CD14-positive monocyte (primary cell): ENCODE measurements at regions not wholly inside any gene's neighbourhood (a gene's known extent, or its start where the extent isn't known, plus 50 kb on each side); places are given as distances from the start of the nearest gene placed in this dataset.

Experiments used
- DNase-seq, 3 donors: peaks; one replicate each; pipeline ENCODE4 v3.0.0-alpha.2; 2011 to 2022
- H2AFZ ChIP-seq: 2 replicates; pipeline ENCODE4 v1.6.0; 2012; ENCODE audit warnings: mild to moderate bottlenecking, low read depth, low read length, inconsistent platforms; ENCODE audit not compliant: insufficient read depth, poor library complexity, severe bottlenecking
- H3K27ac ChIP-seq, 2 donors: 1 replicate in 1 of 2; 2 replicates in 1 of 2; pipeline ENCODE4 v1.5.1; 2012 to 2013; ENCODE audit warnings: low read length in 2 of 2, control low read depth in 1 of 2, inconsistent platforms in 1 of 2, low read depth in 1 of 2, mild to moderate bottlenecking in 1 of 2
- H3K27me3 ChIP-seq, 2 donors: one replicate each; pipeline versions ENCODE4 v1.6.0 to v1.6.1; 2011 to 2013; ENCODE audit warnings: low read length in 2 of 2; ENCODE audit not compliant: control insufficient read depth in 2 of 2, insufficient read depth in 2 of 2
- H3K36me3 ChIP-seq, 2 donors: replicated peaks in 1 of 2; 1 replicate in 1 of 2; 2 replicates in 1 of 2; pipeline versions ENCODE4 v1.5.1 to v1.6.1; 2012 to 2013; ENCODE audit warnings: low read length in 2 of 2, control low read depth in 1 of 2, inconsistent platforms in 1 of 2, mild to moderate bottlenecking in 1 of 2; ENCODE audit not compliant: insufficient read depth in 2 of 2, control insufficient read depth in 1 of 2
- H3K4me1 ChIP-seq, 2 donors: 1 replicate in 1 of 2; 2 replicates in 1 of 2; pipeline versions ENCODE4 v1.5.1 to v1.6.1; 2012 to 2013; ENCODE audit warnings: low read length in 2 of 2, control low read depth in 1 of 2, inconsistent platforms in 1 of 2, mild to moderate bottlenecking in 1 of 2, moderate library complexity in 1 of 2; ENCODE audit not compliant: insufficient read depth in 2 of 2, control insufficient read depth in 1 of 2
- H3K4me2 ChIP-seq: replicated peaks from 2 replicates; pipeline ENCODE3; 2012; ENCODE audit warnings: low read length, moderate library complexity, mild to moderate bottlenecking; ENCODE audit not compliant: poor library complexity, severe bottlenecking; ENCODE audit errors: extremely low read depth
- H3K4me3 ChIP-seq, 3 experiments: fragments of 200-600 bp in 1 of 3; sonication (generic) in 1 of 3; replicated peaks in 1 of 3; 1 replicate in 2 of 3; 2 replicates in 1 of 3; pipeline ENCODE4 v1.5.1; 2011 to 2013; ENCODE audit warnings: low read length in 3 of 3, mild to moderate bottlenecking in 3 of 3, control low read depth in 2 of 3, low read depth in 2 of 3, inconsistent platforms in 1 of 3, moderate library complexity in 1 of 3
- H3K79me2 ChIP-seq: 2 replicates; pipeline ENCODE4 v1.6.0; 2012; ENCODE audit warnings: mild to moderate bottlenecking, control low read depth, inconsistent platforms, low read length, moderate library complexity; ENCODE audit not compliant: insufficient read depth
- H3K9ac ChIP-seq: 2 replicates; pipeline ENCODE4 v1.6.0; 2017; ENCODE audit warnings: low read length, mild to moderate bottlenecking; ENCODE audit not compliant: insufficient read depth, poor library complexity, severe bottlenecking
- H3K9me3 ChIP-seq, 2 donors: replicated peaks in 1 of 2; 1 replicate in 1 of 2; 2 replicates in 1 of 2; pipeline versions ENCODE4 v1.5.1 to v1.6.1; 2012 to 2013; ENCODE audit warnings: low read length in 2 of 2, control low read depth in 1 of 2; ENCODE audit not compliant: control insufficient read depth in 1 of 2, insufficient read depth in 1 of 2
- H4K20me1 ChIP-seq: 2 replicates; pipeline ENCODE4 v1.6.0; 2012; ENCODE audit warnings: mild to moderate bottlenecking, low read length, control low read depth, moderate library complexity; ENCODE audit not compliant: insufficient read depth
- H3K27ac Mint-ChIP-seq, 7 donors: one replicate each; pipeline ENCODE4 v1.8.0; 2020; ENCODE audit warnings: mild to moderate bottlenecking in 7 of 7, mixed read lengths in 7 of 7, moderate library complexity in 6 of 7, inconsistent platforms in 2 of 7
- H3K27me3 Mint-ChIP-seq, 3 donors: one replicate each; pipeline ENCODE4 v1.8.0; 2021 to 2022; ENCODE audit warnings: low read depth in 3 of 3, mild to moderate bottlenecking in 3 of 3, mixed read lengths in 3 of 3, moderate library complexity in 3 of 3, inconsistent platforms in 1 of 3
- H3K36me3 Mint-ChIP-seq, 2 donors: one replicate each; pipeline ENCODE4 v1.8.0; 2020; ENCODE audit warnings: mixed read lengths in 2 of 2, inconsistent platforms in 1 of 2, mild to moderate bottlenecking in 1 of 2
- H3K4me1 Mint-ChIP-seq: one replicate; pipeline ENCODE4 v1.8.0; 2020; ENCODE audit warnings: mild to moderate bottlenecking, mixed read lengths
- H3K4me3 Mint-ChIP-seq, 2 donors: one replicate each; pipeline ENCODE4 v1.8.0; 2020; ENCODE audit warnings: mild to moderate bottlenecking in 2 of 2, mixed read lengths in 2 of 2, moderate library complexity in 1 of 2
- H3K9me3 Mint-ChIP-seq, 7 donors: one replicate each; pipeline ENCODE4 v1.8.0; 2020 to 2022; ENCODE audit warnings: mixed read lengths in 7 of 7, mild to moderate bottlenecking in 6 of 7, moderate library complexity in 6 of 7, inconsistent platforms in 2 of 7
- CTCF ChIP-seq: fragments of 200-600 bp; IDR thresholded peaks from one replicate; pipeline ENCODE4 v1.8.0; 2022; ENCODE audit warnings: antibody characterized with exemption, mild to moderate bottlenecking
- WGBS: methylation state at CpG from one replicate; pipeline ENCODE4 v1.1.5; 2013; ENCODE audit warnings: missing lambda C conversion rate; ENCODE audit not compliant: insufficient coverage; 5-methylcytosine and 5-hydroxymethylcytosine counted together
- intact Hi-C, 2 donors: fragments of 100-400 bp; cut with micrococcal nuclease; formaldehyde crosslinking; loops; one replicate each; pipeline versions ENCODE4 v1.15.0 to v1.15.1; 2023

- peaks cover 0 to 10% (median 0%) of the 10 kb centered on the region in 7 donors for H3K9me3 Mint-ChIP-seq
- Histone ChIP-seq H3K27ac (no peak overlapping the region), H3K9me3 (no peaks in the 10 kb centered on the region), H3K4me3 (no peak overlapping the region), H3K4me2 (no peak overlapping the region), H3K9ac (no peak overlapping the region), H4K20me1 (no peaks in the 10 kb centered on the region), H3K27me3 (no peaks in the 10 kb centered on the region), H3K4me1 (no peaks in the 10 kb centered on the region), H3K79me2 (no peaks in the 10 kb centered on the region), H2AFZ (no peak overlapping the region), H3K36me3 (no peaks in the 10 kb centered on the region)
- H3K4me3 Mint-ChIP-seq, result no peak overlapping the region
- no peaks in the 10 kb centered on the region for H3K36me3 Mint-ChIP-seq
- 78% methylated on average over 1 of the region's 4 CpGs for WGBS
- H3K27ac Mint-ChIP-seq, result no peak overlapping the region
- TF ChIP-seq CTCF, result no peak
- intact Hi-C loops, result no loop called here
- no peak for DNase-seq
- no peaks in the 10 kb centered on the region for H3K4me1 Mint-ChIP-seq
- no peaks in the 10 kb centered on the region for H3K27me3 Mint-ChIP-seq
Observed at GRCh38 chr18:66129248-66129647, 378.4 kb downstream of the CDH7 start.

- peaks cover 0 to 2% (median 0%) of the 10 kb centered on the region in 3 donors for H3K27me3 Mint-ChIP-seq
- WGBS, result no CpG with 5 or more reads among the region's 2 CpGs
- H3K4me1 ChIP-seq, result no peaks in the 10 kb centered on the region
- no peaks in the 10 kb centered on the region for H3K36me3 Mint-ChIP-seq
- no peak for TF ChIP-seq CTCF
- no peak overlapping the region for H3K4me3 Mint-ChIP-seq
- H3K27ac ChIP-seq, result no peak overlapping the region
- H4K20me1 ChIP-seq, result no peaks in the 10 kb centered on the region
- H3K79me2 ChIP-seq, result no peaks in the 10 kb centered on the region
- H3K4me3 ChIP-seq, result no peak overlapping the region
- no peak overlapping the region for H3K9ac ChIP-seq
- intact Hi-C loops, result no loop called here
- no peaks in the 10 kb centered on the region for H3K9me3 ChIP-seq
- H3K27me3 ChIP-seq, result no peaks in the 10 kb centered on the region
- H3K4me1 Mint-ChIP-seq, result no peaks in the 10 kb centered on the region
- no peak overlapping the region for H2AFZ ChIP-seq
- H3K4me2 ChIP-seq, result no peak overlapping the region
- peaks cover 0 to 10% (median 0%) of the 10 kb centered on the region in 7 donors for H3K9me3 Mint-ChIP-seq
- no peak overlapping the region for H3K27ac Mint-ChIP-seq
- no peaks in the 10 kb centered on the region for H3K36me3 ChIP-seq
- no peak for DNase-seq
Observed at GRCh38 chr18:66126266-66126665, 375.5 kb downstream of the CDH7 start.
